ENCODE measurements at regions not wholly inside any gene's neighbourhood (a gene's known extent, or its start where the extent isn't known, plus 50 kb on each side); places are given as distances from the start of the nearest gene placed in this dataset.

- ChIA-PET CTCF (no interaction called here), POLR2A (no interaction called here)
- no peak for DNase-seq (ENCODE audit: low read depth, low spot score)
- TF ChIP-seq CTCF (IDR thresholded peaks at IDR 0.05; ENCODE audit: insufficient read depth, low read length, missing control alignments): no peak
- no peak overlapping the region for H3K4me3 ChIP-seq (ENCODE audit: low read depth, low read length)
These were observed 303.1 kb downstream of the DMRT2 start for GRCh38 chr9:1353291-1353690.

- POLR2A ChIA-PET: no interaction called here
- TF ChIP-seq CTCF (IDR thresholded peaks at IDR 0.05; ENCODE audit: insufficient read depth, low read length, missing control alignments): no peak
- CTCF ChIA-PET: no interaction called here
- H3K4me3 ChIP-seq (ENCODE audit: low read depth, low read length): no peak overlapping the region
- no peak for DNase-seq (ENCODE audit: low read depth, low spot score)
These were observed 303.9 kb downstream of the DMRT2 start for GRCh38 chr9:1354086-1354485.

- CTCF ChIA-PET: no interaction called here
- POLR2A ChIA-PET: no interaction called here
These were observed 304.4 kb downstream of the DMRT2 start for GRCh38 chr9:1354606-1355005.

DNA sequence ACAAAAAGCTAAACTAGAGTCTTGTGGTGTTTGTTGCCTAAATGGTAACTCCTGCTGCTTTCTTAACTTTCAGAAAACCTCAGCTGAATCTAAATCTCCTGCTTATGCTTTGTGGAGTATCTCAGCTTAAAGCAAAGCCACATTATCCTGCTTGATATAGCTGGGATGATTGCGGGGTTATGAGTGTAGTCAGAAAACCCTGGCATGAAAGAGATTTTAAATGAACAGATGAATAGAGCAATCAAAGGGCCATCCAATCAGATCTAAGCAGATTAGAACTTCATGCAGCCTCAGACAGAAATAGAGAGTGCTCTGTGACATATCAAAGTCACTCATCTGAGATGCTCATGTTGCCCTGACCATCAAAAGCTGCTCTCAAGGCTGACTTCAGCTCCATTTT is 305.5 kb downstream of the DMRT2 start:
- CTCF ChIA-PET: no interaction called here

More at GRCh38 chr9:1354606-1355005, 304.4 kb downstream of the DMRT2 start:
- no peak for TF ChIP-seq CTCF (IDR thresholded peaks at IDR 0.05; ENCODE audit: insufficient read depth, low read length, missing control alignments)
- DNase-seq (ENCODE audit: low read depth, low spot score): no peak
- H3K4me3 ChIP-seq (ENCODE audit: low read depth, low read length): no peak overlapping the region

DNA sequence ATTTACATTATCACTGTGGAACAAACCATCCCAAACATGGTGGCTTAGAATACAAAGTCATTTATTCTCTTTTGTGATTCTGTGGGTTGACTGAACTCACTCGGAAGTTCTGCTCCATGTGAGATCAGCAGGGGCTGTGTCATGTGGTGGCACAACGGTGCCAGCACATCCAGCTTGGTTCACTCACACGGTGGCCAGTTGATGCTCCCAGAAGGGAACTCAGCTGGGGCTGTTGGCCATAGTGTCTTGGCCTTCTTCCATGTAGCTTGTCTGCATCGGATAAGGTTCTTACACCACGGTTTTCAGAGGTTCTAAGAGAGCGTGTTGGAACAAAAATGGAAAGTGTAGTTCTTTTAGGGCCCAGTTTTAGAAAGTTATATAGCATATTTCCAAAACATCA is 312.7 kb downstream of the DMRT2 start:
- ChIA-PET POLR2A (no interaction called here), CTCF (no interaction called here)
- DNase-seq (ENCODE audit: low read depth, low spot score): no peak
- H3K4me3 ChIP-seq (ENCODE audit: low read depth, low read length): no peak overlapping the region
- no peak for TF ChIP-seq CTCF (IDR thresholded peaks at IDR 0.05; ENCODE audit: insufficient read depth, low read length, missing control alignments)

More for the DNA sequence above, 305.5 kb downstream of the DMRT2 start:
- no peak for DNase-seq (ENCODE audit: low read depth, low spot score)
- TF ChIP-seq CTCF (IDR thresholded peaks at IDR 0.05; ENCODE audit: insufficient read depth, low read length, missing control alignments): no peak
- no peak overlapping the region for H3K4me3 ChIP-seq (ENCODE audit: low read depth, low read length)
- POLR2A ChIA-PET: no interaction called here

DNA sequence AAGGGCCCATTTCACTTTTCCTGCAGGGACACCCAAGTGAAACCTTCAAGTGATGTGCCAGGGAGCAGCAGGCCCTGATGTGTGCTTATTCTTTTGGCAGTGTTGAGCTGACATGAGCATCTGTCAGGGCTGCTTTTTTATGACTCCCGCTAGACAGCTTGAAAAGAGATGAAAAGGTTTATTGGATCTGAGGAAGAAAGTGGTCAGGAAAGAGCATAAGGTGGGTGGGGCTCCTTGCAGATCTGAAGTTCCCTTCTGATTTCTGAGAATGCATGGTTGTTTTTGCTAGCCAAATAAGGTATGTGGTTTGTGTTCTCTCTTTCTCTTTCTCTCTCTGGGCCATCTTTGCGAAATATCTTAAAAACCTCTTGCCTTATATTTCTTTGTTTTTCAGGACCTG is 316.1 kb downstream of the DMRT2 start:
- H3K4me3 ChIP-seq (ENCODE audit: low read depth, low read length): no peak overlapping the region
- no peak for TF ChIP-seq CTCF (IDR thresholded peaks at IDR 0.05; ENCODE audit: insufficient read depth, low read length, missing control alignments)
- CTCF ChIA-PET: no interaction called here
- no peak for DNase-seq (ENCODE audit: low read depth, low spot score)
- POLR2A ChIA-PET: no interaction called here

Measured in AG04449 (cell line).